Keratinocyte (primary cell): ENCODE measurements at regions not wholly inside any gene's neighbourhood (a gene's known extent, or its start where the extent isn't known, plus 50 kb on each side); places are given as distances from the start of the nearest gene placed in this dataset.

Experiments
- EZH2 ChIP-seq: IDR thresholded peaks from one replicate; pipeline ENCODE4 v1.6.1; 2012; ENCODE audit warnings: inconsistent platforms, mild to moderate bottlenecking, low read length, moderate library complexity
- TF ChIP-seq, protein P1 (sequence below), 3 experiments: IDR thresholded peaks in 1 of 3; conservative IDR thresholded peaks in 1 of 3; optimal IDR thresholded peaks in 1 of 3; 2 replicates in 2 of 3; 3 replicates in 1 of 3; pipeline versions ENCODE3 to v1.5.1; 2011; ENCODE audit warnings: low read length in 3 of 3, mild to moderate bottlenecking in 3 of 3, moderate library complexity in 2 of 3, control low read depth in 1 of 3, inconsistent platforms in 1 of 3; ENCODE audit not compliant: insufficient read depth in 2 of 3; ENCODE audit errors: extremely low read depth in 1 of 3

DNA sequence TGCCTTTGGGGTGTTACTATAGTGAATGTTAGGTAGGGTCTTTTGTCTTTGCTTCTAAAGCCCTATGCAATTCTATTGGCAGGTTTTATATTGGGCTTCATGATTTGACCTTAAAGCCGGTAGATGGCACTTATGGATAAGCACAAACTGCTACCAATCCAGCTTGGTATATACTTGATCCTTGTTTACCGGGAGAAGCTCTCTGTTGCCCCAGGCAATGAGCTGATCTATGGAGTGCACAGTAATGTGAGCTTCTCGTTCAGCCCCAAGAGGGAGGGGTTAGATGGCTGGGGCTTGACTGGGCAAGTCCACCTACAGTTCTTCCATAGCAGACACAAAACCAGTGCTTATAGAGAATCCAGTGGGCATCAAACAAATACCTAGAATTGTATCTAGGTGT lies 287.2 kb upstream of the CT83 start:
- TF ChIP-seq, protein P1, sequence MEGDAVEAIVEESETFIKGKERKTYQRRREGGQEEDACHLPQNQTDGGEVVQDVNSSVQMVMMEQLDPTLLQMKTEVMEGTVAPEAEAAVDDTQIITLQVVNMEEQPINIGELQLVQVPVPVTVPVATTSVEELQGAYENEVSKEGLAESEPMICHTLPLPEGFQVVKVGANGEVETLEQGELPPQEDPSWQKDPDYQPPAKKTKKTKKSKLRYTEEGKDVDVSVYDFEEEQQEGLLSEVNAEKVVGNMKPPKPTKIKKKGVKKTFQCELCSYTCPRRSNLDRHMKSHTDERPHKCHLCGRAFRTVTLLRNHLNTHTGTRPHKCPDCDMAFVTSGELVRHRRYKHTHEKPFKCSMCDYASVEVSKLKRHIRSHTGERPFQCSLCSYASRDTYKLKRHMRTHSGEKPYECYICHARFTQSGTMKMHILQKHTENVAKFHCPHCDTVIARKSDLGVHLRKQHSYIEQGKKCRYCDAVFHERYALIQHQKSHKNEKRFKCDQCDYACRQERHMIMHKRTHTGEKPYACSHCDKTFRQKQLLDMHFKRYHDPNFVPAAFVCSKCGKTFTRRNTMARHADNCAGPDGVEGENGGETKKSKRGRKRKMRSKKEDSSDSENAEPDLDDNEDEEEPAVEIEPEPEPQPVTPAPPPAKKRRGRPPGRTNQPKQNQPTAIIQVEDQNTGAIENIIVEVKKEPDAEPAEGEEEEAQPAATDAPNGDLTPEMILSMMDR (optimal IDR thresholded peaks at IDR 0.05 in 1 of 3, IDR thresholded peaks at IDR 0.05 in 1 of 3, conservative IDR thresholded peaks at IDR 0.05 in 1 of 3; ENCODE audit: extremely low read depth in 1 of 3, insufficient read depth in 2 of 3, low read length in 3 of 3) = no peak
- no peak for TF ChIP-seq EZH2
